Endometrial microvascular endothelial cells (primary cell): ENCODE measurements at regions not wholly inside any gene's neighbourhood (a gene's known extent, or its start where the extent isn't known, plus 50 kb on each side); places are given as distances from the start of the nearest gene placed in this dataset.
"Not testable (repeated sequence)": the region's sequence is repeated elsewhere in the genome, so short reads cannot be mapped to it uniquely, and the experiment has no call there.

ENCODE experiments used
- in situ Hi-C: cut with HindIII; loops from 2 replicates; pipeline ENCODE4 v1.10.0; 2017; ENCODE audit warnings: low sequenced_read_pairs, low pct_unique_long_range_greater_than_20kb; ENCODE audit errors: inconsistent ontology term

DNA sequence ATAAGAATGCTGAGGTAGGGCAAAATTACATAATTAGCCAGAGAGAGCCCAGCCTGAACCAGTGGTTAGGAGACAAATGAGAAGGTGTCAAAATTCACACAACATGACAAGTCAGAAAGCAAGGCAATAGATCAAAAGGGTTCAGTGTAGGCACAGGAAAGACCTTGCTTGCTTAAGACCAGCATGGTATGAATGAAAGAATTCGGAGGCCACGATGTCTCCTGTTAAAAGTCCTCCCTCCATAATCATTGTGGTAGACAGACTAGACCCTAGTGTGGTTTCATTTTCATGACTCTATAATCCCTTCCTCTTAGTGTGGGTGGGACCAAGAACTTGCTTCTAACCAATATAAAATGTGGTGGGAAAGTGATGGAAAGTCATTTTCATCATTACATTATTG is 98.7 kb upstream of the ANKRD28 start:
- in situ Hi-C loops, result no loop called here

- in situ Hi-C loops, result no loop called here
These were observed 101.6 kb upstream of the ANKRD28 start for GRCh38 chr3:15899388-15899787.

- in situ Hi-C loops, result no loop called here
These were observed 105.4 kb upstream of the ANKRD28 start for GRCh38 chr3:15903164-15903563.

DNA sequence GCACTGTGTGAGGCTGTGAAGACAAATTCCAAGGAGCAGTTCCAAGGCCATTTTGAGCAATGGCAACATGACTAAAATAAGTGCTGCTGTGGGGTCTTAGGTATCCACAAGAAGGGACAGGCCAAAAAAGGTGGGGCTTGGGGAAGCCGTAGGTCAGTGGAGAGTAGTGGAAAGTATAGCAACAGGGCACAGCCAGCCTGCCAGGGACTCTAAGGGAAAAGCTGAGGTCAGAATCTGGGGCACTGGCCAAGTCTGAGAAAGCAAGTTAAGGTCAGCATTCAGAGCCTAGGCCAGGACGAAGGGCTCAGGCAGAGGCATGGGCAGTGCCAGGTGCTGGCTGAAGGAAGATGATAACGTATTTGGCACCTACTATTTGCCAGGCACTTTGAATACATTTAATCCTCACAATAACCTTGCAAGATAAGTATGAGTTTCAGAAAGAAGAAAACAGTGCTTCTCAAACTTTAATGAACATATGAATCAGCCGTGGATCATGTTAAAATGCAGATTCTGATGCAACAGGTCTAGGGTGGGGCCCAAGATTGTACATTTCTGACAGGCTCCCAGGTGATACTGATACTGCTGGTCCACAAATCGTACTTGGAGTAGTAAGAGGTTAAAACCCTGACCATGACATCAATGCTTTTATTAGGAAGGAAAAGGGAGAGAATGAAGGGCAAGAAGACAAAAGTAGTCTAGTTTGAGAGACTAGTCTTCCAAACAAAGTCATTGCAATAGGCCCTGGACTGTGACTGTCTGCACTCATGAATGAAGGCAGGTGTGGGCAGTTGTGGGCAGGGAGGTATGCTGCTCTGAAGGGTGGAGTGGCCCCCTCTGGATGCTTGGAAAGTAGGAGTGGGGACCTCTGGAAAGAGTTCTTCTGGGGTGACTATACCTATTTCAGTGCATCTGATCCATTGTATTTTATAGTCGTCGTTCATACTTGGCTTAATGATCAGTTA is 106.3 kb upstream of the ANKRD28 start:
- in situ Hi-C loops, result no loop called here

GRCh38 chr3:15905041-15905440 is 107.3 kb upstream of the ANKRD28 start:
- in situ Hi-C loops, result no loop called here

- in situ Hi-C loops, result not testable (repeated sequence)
These were observed 109.6 kb upstream of the ANKRD28 start for GRCh38 chr3:15907403-15907802.

- in situ Hi-C loops, result no loop called here
These were observed 121.2 kb upstream of the ANKRD28 start for GRCh38 chr3:15918988-15919387.

- in situ Hi-C loops, result no loop called here
These were observed 122.2 kb upstream of the ANKRD28 start for GRCh38 chr3:15919971-15920370.

- in situ Hi-C loops, result no loop called here
These were observed 126.0 kb upstream of the ANKRD28 start for GRCh38 chr3:15923640-15924405.

DNA sequence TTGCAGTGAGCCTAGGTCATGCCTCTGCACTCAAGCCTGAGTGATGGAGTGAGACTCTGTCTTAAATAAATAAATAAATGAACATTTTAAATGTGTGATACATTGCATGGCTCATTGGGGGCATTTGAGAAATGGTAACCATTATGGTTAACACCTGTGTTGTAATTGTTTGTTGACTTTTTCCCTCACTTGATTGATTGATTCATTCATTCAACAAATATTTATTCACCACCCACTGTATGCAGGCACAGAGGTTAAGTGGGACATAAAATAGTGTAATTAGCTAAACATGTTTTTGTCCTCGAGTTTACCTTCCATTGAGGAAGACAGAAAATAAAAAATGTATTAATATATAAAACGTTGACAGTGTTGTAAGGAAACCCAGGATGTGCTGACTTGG is 127.1 kb upstream of the ANKRD28 start:
- in situ Hi-C loops, result no loop called here

GRCh38 chr3:15926871-15927270 is 129.1 kb upstream of the ANKRD28 start:
- in situ Hi-C loops, result no loop called here

GRCh38 chr3:15927969-15928368 is 130.2 kb upstream of the ANKRD28 start:
- in situ Hi-C loops, result no loop called here

- in situ Hi-C loops, result no loop called here
These were observed 132.3 kb upstream of the ANKRD28 start for GRCh38 chr3:15929944-15930571.

DNA sequence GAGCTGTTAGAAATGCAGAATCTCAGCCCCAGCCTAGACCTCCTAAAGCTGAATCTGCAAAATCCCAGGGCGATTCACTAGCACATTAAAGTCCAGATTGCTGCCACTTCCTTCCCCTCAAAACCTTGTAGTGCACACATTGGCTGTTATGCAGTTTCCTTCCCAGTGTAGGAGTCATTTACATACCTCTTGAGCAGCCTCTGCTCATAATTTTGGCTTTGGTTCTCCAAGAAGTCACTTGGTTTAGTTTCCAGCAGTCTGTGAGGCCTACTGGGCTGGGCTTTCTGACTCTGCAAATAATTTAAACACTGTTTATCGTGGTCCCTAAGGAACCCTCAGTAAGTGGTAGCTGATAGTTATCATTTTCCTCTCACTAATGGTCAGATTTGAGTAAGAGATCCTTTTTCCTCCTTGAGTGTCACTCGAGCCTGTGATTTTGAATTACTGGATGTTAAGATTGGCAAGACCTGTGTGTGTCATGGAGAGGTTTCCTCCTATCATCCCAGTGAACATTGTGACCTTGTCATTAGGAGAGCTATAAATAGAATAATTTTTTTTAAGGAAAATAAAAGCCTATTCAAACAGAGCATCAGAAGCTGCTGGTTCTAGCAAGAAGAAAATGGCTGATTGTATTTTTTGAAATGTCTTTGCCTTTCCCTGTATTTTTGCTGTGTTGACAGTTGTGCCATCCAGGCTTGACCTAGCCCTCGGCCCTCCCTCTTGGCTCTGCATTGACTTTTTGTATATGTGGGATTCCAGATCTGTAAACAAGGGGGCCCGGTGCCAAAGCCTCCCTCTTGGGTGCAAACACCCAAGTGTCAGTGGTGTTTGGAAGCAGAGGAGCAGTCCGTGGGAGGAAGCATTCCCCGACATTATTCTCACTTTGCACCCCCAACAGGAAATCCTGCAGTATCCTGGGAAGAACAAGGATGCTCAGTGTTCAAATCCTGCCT is 134.8 kb upstream of the ANKRD28 start:
- in situ Hi-C loops, result no loop called here

DNA sequence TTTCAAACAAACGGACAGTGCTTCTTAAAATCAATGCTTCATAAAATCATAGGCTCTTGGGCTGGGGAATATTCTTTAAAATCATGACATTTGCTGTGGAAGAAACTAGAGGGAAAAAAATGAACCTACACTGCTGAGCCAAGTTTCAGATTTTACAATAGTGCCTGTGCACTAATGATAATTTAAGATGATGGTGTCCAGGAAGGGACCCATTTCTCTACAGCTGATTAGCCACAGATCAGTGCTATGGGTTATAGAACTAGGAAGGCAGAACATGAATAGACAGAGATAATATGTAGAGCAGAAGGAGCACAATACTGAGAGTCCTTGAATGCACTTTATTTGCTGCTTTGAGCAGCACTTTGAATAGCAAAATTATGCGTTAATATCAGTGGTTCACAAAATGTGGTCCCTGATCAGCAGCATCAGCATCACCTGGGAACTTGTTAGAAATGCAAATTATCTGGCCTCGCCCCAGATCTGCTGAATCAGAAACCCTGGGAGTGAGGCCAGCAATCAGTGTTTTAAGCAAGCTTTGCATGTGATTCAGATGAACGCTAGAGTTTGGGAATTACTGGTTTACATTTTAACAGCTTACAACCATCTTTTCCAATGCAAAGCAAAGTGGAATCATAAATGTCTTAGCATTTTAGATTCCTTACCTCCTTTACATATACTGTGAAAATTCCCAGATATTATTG is 135.8 kb upstream of the ANKRD28 start:
- in situ Hi-C loops, result no loop called here

DNA sequence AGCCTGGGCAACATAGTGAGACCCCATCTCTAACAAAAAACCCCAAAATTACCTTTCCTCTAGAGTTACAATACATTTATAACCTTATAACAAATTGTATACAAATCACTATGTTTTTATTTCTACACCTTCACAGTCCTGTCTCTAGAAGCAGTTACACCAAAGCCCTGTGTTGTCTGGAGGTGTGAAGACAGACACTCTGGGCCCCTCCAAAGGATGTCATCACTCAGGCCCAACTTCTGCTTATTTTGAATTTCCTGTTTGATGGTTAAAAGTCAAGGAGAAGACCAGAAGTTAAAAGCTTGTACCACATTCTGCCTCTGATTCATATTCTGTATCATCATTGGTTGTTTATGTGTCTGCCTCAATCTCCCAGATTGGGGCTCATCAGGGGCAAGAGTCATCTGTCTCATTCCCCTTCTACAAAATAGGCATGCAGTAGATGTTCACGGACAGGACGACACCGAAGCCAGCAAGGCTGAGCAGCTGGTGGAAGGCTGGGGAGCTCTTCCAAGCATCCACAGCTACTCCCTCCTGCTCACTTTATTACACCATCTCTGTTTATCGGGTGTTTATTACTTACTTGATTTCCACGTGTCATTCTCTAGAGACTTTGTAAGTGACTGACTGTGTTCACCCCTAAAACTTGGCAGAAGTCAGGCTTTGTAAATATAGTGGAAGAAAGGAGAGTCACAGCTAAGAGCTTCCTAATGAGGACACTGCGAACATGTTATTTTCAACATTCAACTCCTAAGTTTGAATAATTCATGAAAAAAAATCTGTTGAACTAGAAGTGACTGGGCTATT is 136.8 kb upstream of the ANKRD28 start:
- in situ Hi-C loops, result no loop called here

DNA sequence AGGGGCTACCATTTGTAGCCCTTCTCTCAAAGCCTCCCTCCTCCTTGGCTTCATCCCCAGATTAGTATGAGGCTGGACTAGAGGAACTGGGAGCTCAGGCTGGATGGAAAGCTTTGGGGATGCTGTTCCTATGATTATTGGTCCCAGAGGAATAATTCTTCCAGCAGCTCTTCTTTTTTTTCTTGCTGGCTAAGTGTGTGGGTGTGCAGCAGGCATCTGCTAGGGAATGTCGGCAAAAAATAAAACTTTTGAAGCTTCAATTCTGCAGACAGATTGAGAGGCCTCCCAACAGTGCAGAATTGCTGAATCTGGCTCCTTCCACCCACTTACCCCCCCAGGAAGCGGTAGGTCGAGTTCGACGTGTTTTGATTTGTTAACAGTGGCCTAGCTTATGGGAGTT is 138.5 kb upstream of the ANKRD28 start:
- in situ Hi-C loops, result no loop called here
